ENCODE measurements at regions not wholly inside any gene's neighbourhood (a gene's known extent, or its start where the extent isn't known, plus 50 kb on each side); places are given as distances from the start of the nearest gene placed in this dataset.

- peak overlapping the region; percentile 58; the same call in 1 of the 2 replicates for H2AFZ ChIP-seq (ENCODE audit: low read depth)
- ChIA-PET POLR2A (no interaction called here), CTCF (interaction anchor here (1.1 kb wide), 1 partner anchor 71 kb away, joined by 3 read pairs; no protein-coding TSS in a partner anchor)
- H3K9me2 ChIP-seq: no peaks in the 10 kb centered on the region
- no peaks in the 10 kb centered on the region for H3K79me2 ChIP-seq (ENCODE audit: insufficient read depth)
- no peaks in the 10 kb centered on the region for H3K36me3 ChIP-seq (replicated peaks in 1 of 2; ENCODE audit: control insufficient read depth in 1 of 2, insufficient read depth in 2 of 2, low read length in 1 of 2)
- H3K4me3 ChIP-seq (ENCODE audit: low read depth in 2 of 2, low read length in 1 of 2): no peak overlapping the region
- peaks cover 20% of the 10 kb centered on the region for H3F3A ChIP-seq (replicated peaks; ENCODE audit: insufficient read depth)
- no peaks in the 10 kb centered on the region for H3K9me3 ChIP-seq
- no peak for TF ChIP-seq FOXJ3 (CRISPR knock-in tag; IDR thresholded peaks at IDR 0.05)
- no peak for TF ChIP-seq GATA2 (CRISPR knock-in tag; IDR thresholded peaks at IDR 0.05)
- no peak for TF ChIP-seq RAD21 (IDR thresholded peaks at IDR 0.05; ENCODE audit: low read length)
- no peaks in the 10 kb centered on the region for H4K20me1 ChIP-seq (ENCODE audit: insufficient read depth)
- peaks cover 0 to 21% of the 10 kb centered on the region in 2 experiments; a peak in 2 of 4 replicates for H3K4me1 ChIP-seq (ENCODE audit: control insufficient read depth in 1 of 2, insufficient read depth in 2 of 2, low read depth in 1 of 2, low read length in 1 of 2)
- DNase-seq: no peak
- no peak overlapping the region for H3K9ac ChIP-seq
- H3K4me2 ChIP-seq: no peak overlapping the region
- peak overlapping the region in 1 of 2 experiments; percentile 35; a peak in 1 of 4 replicates for H3K27ac ChIP-seq (ENCODE audit: low read depth in 2 of 2, low read length in 1 of 2)
- no peaks in the 10 kb centered on the region for H3K27me3 ChIP-seq (ENCODE audit: insufficient read depth)
These were observed 68.4 kb upstream of the RAP2B start for GRCh38 chr3:153093629-153094028.

- peaks cover 0 to 21% of the 10 kb centered on the region in 2 experiments; a peak in 2 of 4 replicates for H3K4me1 ChIP-seq (ENCODE audit: control insufficient read depth in 1 of 2, insufficient read depth in 2 of 2, low read depth in 1 of 2, low read length in 1 of 2)
- no peak for TF ChIP-seq NFIC (IDR thresholded peaks at IDR 0.05; ENCODE audit: borderline replicate concordance)
- TF ChIP-seq CHD2 (IDR thresholded peaks at IDR 0.05; ENCODE audit: low read length, partially characterized antibody): no peak
- TF ChIP-seq MAX (IDR thresholded peaks at IDR 0.05; ENCODE audit: low read depth): no peak
- TF ChIP-seq PBX3 (IDR thresholded peaks at IDR 0.05): no peak
- no peak for TF ChIP-seq ELF1 (IDR thresholded peaks at IDR 0.05)
- no peak for TF ChIP-seq USF2 (IDR thresholded peaks at IDR 0.05; ENCODE audit: borderline replicate concordance, low read depth, low read length)
- no peak for TF ChIP-seq TEAD4 (IDR thresholded peaks at IDR 0.05; ENCODE audit: borderline replicate concordance, insufficient read depth)
- no peak for TF ChIP-seq ZBTB33 (IDR thresholded peaks at IDR 0.05; ENCODE audit: borderline replicate concordance, low read depth)
- TF ChIP-seq SIN3A (IDR thresholded peaks at IDR 0.05; ENCODE audit: borderline replicate concordance, low read depth, low read length): no peak
- TF ChIP-seq POLR2AphosphoS5 (IDR thresholded peaks at IDR 0.05; ENCODE audit: low read depth, low read length): no peak
- no peak for TF ChIP-seq FOSL2 (IDR thresholded peaks at IDR 0.05; ENCODE audit: borderline replicate concordance, low read depth)
- no peak for TF ChIP-seq FOXM1 (IDR thresholded peaks at IDR 0.05; ENCODE audit: low read depth)
- no peak for TF ChIP-seq YY1 (IDR thresholded peaks at IDR 0.05; ENCODE audit: low read depth)
- no peaks in the 10 kb centered on the region for H4K20me1 ChIP-seq (ENCODE audit: insufficient read depth)
- no peaks in the 10 kb centered on the region for H3K9me2 ChIP-seq
- ChIA-PET CTCF (no interaction called here), POLR2A (no interaction called here)
- no peaks in the 10 kb centered on the region for H3K79me2 ChIP-seq (ENCODE audit: insufficient read depth)
- peaks cover 20% of the 10 kb centered on the region for H3F3A ChIP-seq (replicated peaks; ENCODE audit: insufficient read depth)
- H3K4me3 ChIP-seq (ENCODE audit: low read depth in 2 of 2, low read length in 1 of 2): no peak overlapping the region
- no peaks in the 10 kb centered on the region for H3K36me3 ChIP-seq (replicated peaks in 1 of 2; ENCODE audit: control insufficient read depth in 1 of 2, insufficient read depth in 2 of 2, low read length in 1 of 2)
- peak overlapping the region; percentile 58; the same call in 1 of the 2 replicates for H2AFZ ChIP-seq (ENCODE audit: low read depth)
- H3K27ac ChIP-seq (ENCODE audit: low read depth in 2 of 2, low read length in 1 of 2): peak overlapping the region in 1 of 2 experiments; percentile 35; a peak in 1 of 4 replicates
- no peaks in the 10 kb centered on the region for H3K27me3 ChIP-seq (ENCODE audit: insufficient read depth)
- no peaks in the 10 kb centered on the region for H3K9me3 ChIP-seq
- 75% methylated on average over 1 of the region's 1 CpG for WGBS (ENCODE audit: low lambda C conversion rate)
- H3K4me2 ChIP-seq: no peak overlapping the region
- no peak overlapping the region for H3K9ac ChIP-seq
- no peak for DNase-seq
These were observed 67.6 kb upstream of the RAP2B start for GRCh38 chr3:153094386-153094785.

Data from SK-N-SH (cell line).